Stimulated activated CD4-positive, alpha-beta T cell treated with anti-CD3 and anti-CD28 coated beads, Interleukin-1b, Interleukin-23, amount 100 ng/mL, for 1 hour (primary cell): ENCODE measurements at regions not wholly inside any gene's neighbourhood (a gene's known extent, or its start where the extent isn't known, plus 50 kb on each side); places are given as distances from the start of the nearest gene placed in this dataset.

Experiments
- DNase-seq, 2 donors: peaks; one replicate each; pipeline ENCODE4 v3.0.0-alpha.2; 2020; ENCODE audit warnings: low read depth in 2 of 2

DNA sequence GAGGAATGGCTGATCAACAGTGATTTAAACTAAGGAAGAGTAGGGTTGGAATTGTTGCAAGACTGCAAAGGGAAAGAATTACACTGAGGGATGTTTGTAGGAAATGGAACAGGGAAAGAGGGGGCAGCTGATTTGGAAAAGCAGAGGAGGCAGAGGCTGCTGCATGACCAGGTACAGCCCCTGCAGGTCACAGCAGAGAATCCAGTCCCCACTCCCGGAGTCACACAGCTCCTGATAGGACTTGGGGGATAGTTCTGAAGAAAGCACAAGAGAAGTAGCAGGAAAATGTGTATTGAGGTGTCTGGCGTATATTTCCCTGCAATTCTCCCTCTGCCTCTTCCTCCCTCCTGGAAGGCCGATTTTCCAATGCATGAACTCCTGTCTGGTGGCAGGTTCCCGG is 92.5 kb upstream of the PDE10A start:
- DNase-seq, result no peak

DNA sequence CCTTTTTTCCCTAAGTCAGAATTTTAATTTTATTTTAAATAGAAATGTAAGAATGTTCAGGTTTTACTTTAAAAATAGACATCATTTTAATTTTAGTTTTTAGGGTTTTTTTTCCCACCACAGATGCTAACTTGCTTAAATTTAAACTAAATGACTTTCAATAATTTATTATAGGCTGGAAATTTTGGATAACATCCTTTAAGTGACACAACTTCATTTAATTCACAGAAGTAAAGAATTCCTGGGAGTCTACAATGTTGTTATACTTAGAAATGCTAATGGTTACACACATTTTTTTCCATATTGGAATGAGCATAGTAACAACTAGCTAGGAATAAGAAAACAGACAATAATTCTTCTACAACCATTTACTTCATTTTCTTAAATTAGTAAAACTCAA is 90.5 kb upstream of the PDE10A start:
- DNase-seq, result no peak

DNA sequence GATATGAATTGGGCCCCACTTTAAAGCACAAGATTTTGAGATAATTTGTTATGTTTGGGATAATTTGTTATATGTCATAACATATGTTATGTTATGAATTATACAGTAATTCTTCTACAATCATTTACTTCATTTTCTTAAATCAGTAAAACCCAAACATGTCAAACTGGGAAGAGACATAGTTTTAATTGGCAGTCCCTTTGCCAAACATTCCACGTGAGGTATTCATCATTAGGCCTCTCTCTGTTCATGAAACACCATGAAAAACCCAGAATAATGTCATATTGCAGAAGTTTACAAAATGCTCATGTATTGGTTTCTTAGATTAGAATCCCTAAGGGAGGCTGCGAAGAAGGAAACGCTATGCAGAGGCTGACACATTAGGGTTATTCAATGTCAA is 89.4 kb upstream of the PDE10A start:
- DNase-seq, result no peak

DNA sequence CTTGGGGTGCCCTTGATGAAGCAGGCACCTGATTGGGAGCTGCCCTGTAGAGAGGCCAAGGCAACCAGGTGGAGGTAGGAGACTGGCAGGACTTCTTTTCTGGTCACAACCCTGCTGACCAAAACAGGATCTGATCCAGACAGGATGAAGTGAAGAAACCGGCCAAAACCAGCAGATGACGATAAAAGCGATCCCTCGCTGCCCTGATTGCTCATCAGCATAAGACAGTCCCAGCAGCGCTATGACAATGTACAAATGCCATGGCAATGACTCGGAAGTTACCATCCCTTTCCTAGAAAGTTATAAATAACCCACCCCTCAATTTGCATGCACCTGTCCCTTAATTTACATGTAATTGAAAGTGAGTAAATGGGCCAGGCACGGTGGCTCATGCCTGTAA is 88.4 kb upstream of the PDE10A start:
- no peak for DNase-seq

DNA sequence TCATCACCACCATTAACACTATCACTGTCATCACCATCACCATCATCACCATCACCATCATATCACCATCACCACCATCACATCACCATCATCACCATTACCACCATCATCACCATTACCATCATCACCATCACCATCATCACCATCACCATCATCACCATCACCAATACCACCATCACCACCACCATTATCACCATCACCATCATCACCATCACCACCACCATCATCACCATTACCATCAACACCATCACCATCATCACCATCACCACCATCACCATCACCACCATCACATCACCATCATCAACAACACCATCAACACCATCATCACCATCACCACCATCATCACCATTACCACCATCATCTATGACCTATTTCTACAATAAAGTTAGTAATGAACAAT is 86.1 kb upstream of the PDE10A start:
- DNase-seq, result no peak

DNA sequence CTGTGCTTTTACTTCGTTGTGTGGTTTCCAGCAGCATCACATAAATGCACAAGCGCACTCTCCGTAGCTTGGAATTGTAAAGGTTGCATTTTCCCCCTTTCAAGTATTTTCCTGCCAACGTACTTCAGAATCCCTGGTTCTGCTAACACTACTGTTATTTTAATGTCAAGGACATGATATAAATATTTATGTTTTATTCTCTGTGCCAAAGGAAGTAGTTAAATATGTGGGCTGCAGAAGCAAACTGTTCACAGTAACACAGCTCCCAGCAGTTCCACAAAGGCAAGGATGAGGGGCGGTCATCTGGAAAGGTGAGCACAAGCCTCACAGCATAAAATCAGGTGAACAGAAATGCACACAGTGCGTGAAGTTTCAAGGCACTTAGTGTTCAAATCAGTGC is 85.3 kb upstream of the PDE10A start:
- no peak for DNase-seq

DNA sequence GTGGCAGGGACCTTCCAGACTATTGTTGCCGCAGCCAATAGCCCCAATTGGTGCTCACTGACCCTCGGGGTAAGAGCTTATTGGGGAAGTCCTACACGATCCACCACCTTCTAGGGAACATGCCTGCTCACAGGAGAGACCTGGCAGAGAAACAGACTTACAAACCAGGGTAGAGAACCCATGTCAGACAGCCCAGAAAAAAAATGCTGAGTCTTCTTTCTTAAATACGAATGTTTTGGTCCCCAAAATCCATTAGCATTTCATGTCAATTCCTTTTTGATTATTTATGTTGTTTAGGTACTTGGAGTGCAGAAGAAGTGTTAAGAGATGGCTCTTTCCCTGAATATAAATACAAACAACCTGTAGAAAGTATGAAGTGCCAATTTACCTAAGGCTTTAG is 84.9 kb upstream of the PDE10A start:
- no peak for DNase-seq

DNA sequence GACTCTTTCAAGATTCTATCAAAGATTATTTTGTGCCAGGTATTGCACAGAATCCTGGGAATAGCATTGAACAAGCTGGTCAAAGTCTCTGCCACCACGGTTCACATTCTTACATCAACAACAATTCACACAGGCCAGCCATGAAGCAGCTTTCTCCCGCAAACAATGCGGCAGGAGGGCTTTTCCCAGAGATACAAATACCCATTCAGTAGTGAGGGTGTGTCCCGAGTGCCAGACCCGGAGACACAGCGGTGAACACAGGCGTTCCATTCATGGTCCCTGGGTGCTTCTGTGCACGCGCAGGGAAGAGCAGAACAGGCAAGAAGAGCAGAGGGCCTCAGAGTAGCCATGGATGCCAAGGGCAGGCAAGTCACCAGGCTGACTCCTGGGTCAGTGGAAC is 83.3 kb upstream of the PDE10A start:
- no peak for DNase-seq

DNA sequence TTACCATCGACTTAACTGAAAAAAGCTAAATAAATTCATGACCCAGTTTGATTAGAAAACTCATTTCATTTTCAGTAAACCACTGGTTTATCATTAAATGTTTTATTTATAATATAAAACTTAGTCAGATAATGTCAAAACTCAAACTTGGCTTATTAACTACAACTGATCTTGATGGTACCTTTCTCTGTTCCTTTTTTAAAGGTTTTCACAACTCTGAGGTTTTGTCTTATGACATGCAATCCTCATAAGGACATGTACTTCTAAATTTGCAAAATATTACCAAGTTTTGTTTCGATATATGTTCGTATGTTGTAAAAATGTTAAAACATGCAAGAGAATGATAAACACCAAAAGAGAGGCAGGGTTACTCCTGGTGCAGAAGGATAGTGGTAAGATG is 82.5 kb upstream of the PDE10A start:
- no peak for DNase-seq

DNA sequence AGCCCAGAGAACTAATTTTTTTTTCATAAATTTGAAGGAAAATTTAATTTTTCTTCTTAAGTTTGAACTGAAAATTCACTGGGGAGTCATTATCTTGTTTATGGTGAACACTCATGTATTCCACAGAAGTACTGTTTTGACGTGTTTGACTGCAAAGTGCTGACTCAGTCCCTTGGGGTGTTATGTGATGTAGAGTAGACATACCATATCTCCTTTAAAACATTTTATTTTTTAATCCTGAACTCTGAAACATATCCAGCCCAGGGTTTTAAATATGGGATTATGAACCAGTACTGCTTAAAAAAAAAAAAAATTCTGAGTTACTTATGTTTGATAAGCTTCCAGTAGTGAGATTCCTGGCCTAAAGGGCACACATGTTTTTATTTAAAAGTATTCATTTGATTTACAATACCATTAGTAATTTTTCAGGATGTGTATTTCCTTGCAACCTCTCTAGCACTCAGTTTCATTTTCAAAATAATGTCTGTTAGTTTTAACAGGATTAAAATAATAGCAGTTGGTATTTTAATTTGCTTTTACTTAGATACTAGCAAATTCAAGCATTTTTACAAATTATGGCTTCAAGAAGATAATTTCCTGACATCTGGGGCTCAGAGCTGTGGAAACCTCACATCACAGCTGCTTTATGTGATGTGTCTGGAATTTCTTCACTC is 81.7 kb upstream of the PDE10A start:
- DNase-seq, result no peak

DNA sequence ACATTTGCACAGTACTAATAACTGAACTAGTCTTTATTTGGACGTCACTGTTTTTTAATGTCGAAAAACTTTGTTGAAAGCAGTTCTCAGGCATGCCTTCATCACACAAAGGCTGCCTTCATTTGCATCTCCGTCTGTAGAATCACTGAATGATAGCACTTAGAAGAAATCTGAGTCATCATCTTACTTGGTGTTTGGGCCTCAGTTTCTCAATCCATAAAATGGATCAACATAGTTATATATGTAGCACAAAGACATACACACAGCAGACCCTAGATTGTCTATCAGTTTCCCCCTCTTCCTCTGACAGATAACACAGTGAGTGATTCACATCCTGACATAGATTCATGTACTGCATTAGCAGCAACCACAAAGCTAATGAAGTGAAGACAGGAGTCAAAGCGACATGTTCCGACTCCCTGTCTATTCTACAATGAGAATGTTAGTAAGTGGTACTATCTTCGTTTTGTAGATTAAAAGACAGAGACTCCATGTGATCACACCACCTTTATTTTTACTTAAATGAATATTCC is 80.4 kb upstream of the PDE10A start:
- no peak for DNase-seq

DNA sequence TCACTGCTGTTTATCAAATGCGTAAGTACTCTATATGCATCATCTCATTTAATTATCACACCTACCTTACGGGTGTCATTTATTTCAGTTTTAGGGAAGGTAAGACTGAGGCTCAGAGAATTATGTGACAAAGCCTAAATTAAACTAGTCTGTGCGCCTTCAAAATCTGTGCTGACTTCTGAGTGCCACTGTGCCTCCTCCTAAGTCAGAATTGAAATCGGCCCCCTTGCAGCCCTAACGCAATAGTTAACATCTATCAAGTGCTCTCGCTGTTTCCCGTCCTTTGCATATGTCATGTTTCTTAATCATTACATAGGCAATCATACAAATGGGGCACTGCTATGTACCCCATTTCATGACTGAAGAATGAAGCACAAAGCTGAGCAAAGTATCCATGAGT is 79.0 kb upstream of the PDE10A start:
- no peak for DNase-seq

DNA sequence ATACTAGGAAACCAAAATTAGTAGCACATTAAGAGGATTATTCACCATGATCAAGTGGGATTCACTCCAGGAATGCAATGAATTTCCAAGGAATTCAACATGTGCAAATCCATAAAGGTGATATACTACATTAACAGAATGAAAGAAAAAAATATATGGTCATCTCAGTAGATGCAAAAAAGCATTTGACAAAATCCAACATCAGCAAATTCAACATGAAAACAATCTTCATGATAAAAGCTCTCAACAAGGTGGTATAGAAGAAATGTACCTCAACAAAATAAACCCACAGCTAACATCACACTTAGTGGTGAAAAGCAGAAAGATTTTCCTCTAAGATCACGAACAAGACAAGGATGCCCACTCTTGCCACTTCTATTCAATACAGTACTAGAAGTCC is 74.4 kb upstream of the PDE10A start:
- DNase-seq, result no peak

DNA sequence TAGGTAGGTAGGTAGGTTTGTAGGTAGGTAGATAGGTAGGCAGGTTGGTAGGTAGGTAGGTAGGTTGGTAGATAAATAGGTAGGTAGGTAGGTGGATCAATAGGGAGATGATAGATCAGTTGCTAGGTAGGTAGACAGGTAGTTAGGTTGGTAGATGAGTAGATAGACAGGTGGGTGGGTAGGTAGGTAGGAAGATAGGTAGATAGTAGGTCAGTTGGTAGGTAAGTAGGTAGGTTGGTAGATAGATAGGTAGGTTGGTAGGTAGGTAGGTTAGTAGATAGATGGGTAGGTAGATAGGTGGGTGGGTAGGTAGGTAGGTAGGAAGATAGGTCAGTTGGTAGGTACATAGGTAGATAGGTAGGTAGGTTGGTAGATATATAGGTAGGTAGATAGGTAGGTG is 72.0 kb upstream of the PDE10A start:
- DNase-seq, result no peak

DNA sequence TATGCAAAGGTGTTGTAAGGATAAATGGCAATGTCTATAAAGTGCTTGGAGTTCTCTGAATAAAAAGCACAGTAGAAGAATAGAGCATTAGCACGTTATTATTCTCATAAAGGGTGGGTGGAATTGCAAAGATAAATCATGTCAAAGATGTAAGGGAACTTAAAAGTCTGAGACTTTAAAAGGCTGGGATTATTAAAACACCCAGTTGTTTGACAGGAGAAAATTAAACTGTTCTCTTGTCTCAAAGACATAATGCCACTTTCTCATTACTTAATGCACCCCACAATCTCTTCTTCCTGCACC is 70.4 kb upstream of the PDE10A start:
- DNase-seq, result no peak

DNA sequence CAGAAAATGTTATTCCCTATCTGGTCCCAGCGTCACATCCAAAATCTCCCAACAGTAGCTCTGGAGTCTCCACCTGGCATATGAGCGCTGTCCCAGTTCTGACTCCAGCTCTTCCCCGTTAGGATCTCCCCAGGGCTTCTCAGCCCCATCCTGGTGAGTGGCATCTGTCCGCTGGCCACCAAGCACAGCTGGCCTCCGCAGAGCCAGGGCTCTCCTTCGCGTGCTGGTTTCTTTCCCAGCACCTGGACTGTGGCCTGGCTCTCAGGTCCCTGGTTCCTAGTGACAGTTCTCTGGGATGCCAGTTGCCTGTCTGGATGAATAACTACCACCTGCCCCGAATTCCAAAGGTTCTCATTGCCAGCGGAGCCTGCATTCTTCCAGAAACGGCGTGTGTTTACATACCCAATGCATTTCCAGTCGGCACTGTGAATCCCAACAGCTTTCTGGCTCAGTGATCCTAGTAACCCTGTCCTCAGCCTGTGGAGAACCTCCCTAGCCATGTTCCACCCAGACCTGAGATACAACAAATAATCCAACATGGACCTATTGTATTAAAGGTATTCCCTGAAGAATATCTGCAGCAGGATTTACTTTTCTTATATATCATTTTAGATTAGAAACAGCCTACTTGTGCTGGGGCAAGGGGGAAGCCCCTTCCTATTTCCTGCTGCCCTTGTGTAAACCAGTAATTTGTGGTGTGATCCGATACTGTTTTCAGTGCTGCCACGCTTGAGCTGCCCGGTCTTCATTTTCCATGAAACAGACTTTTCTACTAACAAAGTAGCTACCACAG is 69.9 kb upstream of the PDE10A start:
- DNase-seq, result no peak

DNA sequence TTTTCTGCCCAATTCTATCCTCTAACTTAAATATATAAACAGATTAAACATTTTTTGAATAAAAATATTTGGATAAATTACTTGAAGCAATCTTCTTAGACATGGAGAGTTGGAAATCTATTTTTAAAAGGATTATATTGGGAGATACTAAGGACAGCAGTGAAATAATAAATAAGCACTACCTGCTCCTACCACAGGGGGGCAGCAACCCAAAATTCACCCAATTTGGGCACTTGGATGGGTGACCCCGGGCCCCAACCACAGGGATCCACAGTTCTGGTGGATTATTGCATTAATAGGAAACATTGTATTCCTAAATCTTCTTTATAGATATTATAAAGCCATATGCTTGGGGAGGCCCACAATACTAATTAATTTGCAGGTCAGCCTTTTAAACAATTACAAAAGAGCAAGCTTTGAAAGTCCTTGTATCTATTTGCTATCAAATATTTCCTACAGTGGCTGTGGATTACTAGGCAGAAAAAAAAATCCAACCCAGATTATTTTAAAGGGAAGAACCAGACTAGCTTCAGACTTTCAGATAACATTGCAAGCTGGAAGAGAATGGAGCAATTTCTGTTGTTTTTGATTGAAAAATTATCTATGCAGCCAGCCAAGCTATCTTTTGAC is 66.4 kb upstream of the PDE10A start:
- peak in 1 of 2 donors; percentile 6 for DNase-seq

DNA sequence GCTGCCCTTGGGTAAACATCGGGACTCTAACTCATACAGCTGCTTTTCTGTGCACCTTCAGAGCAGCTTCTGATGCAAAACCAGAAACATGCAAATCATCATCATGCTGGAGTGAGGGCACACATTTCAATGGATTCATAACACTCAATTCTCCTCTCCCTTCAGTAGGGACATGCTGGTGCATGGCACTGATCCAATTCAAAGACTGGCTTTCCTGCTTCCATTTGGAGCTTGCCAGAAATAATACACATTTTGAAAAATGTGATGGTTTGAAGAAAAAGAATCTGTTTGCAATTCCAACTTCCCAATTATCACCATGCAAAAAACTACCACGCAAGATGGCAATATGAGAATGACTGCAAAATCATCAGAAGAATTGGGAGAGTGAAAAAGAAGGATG is 65.2 kb upstream of the PDE10A start:
- no peak for DNase-seq

DNA sequence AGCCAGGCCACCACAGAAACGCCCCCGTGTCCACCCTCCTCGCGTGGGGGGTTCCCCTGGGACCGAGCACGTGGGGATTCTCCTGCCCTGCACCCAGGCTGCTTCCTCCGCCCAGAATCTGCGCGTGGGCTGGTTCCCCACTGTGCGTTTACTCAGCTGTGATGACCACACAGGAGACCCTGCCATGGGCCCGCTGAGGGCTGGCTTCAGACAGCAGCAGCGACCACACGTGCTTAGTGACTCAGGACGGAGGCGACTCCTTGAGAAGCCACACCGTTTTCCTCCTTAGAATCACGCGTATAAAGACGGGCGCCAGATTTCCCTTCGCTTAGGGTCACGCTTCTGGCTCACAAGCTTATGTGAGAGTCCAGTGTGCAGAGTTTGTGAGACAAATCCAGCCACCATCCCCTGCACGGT is 63.9 kb upstream of the PDE10A start:
- no peak for DNase-seq

DNA sequence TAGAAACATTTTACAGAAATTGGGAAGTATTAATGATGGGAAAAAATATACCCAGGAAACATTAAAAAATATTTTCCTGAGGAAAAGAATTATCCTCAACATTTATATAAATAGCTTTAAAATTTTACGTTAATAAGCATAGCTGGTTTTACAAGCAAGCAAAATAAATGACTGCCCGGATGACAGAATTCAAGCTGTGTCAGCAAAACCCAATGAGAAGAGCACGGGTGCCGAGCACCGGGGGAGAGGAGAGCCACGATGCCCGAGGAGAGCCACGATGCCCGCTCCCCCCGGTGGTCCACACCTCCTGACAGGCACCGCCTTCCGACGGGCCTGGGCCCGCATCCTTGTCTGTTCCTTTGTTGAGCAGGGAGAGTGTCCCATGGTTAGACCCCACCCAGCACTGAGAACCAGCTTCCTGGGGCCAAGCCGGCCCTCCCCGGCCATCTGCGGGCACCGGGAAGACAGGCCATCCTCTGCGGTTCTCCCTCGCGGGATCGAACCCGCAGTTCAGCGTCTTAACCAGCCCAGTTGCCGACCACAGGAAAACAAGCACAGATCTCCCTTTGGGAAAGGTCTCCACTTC is 63.3 kb upstream of the PDE10A start:
- no peak for DNase-seq

DNA sequence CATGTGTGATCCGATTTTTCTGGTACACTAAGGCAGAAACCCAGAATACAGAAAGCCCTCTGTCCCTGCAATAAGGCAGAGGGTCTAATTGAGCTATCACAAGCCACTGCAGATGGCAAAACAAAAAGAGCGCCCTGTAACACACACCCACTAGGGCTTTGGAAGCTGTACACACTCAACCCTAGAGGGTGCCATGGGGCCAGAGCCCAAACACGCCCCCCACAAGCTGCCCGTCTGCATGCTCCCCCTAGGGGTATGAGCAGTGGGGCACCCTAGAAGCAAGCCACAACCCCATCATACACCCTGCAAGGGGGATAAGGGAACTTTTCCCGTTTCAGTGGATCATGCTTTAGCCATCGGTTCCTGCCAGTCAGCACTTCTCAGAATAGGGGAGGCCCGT is 62.2 kb upstream of the PDE10A start:
- no peak for DNase-seq

DNA sequence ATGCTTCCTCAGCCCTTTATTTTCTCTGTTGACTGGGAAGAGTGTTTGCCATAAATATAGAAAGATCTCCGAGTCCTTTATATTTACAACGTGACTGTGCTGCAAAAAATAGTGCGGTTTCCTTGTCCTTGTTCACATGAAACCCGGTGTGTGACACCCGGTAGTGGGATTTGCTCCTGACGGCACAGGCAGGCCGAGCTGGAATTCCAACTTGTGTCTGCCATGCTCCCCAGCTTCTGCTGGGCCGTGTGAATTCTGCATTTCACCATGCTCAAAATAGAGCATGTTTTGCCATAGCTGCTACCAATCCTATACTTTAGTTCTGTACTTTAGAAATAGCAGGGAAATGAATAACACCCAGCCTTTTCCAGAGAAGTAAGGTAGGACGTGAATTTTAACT is 60.3 kb upstream of the PDE10A start:
- DNase-seq, result no peak

DNA sequence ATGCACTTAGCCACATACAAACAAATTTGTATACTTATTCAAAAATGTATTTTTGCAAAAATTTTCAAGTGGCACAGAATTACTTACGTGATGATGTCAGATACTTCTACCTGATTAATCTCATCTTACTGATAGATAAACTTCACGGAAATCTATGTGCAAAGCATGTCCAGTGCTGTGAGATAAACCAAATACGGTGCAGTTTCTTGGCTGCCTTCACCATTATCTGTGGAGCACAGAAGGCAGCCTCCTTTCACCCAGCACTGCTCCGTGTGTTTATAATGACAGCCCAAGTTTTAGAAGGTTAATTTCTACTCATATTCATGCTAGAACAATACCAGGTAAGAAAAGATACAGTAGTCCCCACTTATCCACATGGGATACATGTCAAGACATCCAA is 59.0 kb upstream of the PDE10A start:
- DNase-seq, result no peak
